ENCODE measurements at regions not wholly inside any gene's neighbourhood (a gene's known extent, or its start where the extent isn't known, plus 50 kb on each side); places are given as distances from the start of the nearest gene placed in this dataset.
"Not testable (repeated sequence)": the region's sequence is repeated elsewhere in the genome, so short reads cannot be mapped to it uniquely, and the experiment has no call there.

- DNase-seq (ENCODE audit: extremely low read depth, low read depth): no peak
These were observed 129.3 kb downstream of the LNPK start for GRCh38 chr2:175872721-175873120.

DNA sequence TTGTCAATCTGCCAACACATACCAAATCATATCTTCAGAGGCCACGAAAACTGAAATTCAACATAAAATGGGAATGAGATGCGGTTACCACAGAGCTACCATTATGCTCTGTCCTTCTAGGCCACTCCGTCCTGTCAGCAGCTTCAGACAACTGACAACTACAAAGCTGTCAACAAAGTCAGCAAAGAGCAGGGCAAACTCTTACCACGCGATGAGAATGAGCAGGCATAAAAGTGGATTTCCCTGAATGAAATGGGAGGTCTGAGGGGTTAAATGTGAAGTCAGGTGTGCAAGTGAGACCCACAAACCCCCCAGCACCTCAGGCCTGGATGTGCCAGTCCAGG, 130.1 kb downstream of the LNPK start:
- DNase-seq (ENCODE audit: extremely low read depth, low read depth): no peak

GRCh38 chr2:175871331-175872004, 130.6 kb downstream of the LNPK start:
- no peak for DNase-seq (ENCODE audit: extremely low read depth, low read depth)

DNA sequence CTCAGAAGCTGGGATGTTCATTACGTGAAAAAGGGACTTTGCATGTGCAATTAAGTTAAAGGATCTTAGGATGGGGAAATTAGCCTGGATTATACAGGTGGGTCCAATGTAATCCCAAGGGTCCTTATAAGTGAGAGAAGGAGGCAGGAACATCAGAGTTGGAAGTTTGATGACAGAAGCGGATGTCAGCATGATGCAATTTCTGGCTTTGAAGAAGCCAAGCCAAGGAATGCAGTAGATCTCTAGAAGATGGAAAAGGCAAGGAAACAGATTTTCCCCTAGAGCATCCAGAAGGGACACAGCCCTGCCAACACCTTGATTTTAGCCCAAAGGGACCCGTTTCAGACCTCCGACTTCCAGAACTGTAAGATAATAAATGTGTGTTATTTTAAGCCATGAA, 136.4 kb downstream of the LNPK start:
- no peak for DNase-seq (ENCODE audit: extremely low read depth, low read depth)

DNA sequence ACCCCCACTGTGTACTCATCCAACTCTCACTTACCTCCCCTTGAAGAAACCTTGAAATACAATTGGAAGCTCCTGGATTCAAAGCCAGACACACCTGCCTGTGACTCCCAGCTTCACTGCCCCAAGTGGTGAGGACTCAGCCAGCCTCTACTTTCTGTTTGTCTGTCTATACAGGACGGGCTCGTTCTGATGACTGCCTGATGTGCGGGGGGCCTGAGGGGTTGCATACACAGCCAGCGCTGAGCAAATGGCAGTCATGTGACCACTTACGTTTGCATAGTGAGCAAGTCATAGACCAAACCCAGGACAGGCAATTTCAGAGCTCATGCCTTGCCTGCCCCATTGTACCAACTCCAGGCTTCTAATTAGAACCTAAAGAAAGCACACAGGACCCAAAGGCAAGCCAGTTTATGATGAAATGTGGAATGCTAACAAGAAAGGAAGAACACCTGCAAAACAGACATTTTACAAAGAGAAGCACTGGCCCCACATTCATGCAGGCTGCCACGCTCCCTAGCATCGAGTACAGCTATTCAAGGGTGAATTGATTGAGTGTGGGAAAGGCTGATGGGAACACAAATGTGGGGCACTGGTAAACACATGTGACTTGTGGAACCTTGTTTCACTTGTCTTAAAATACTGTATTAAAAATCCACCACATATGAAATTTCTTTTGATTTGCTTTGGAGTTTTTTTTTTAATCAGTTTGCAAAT, 137.8 kb downstream of the LNPK start:
- no peak for DNase-seq (ENCODE audit: extremely low read depth, low read depth)

DNA sequence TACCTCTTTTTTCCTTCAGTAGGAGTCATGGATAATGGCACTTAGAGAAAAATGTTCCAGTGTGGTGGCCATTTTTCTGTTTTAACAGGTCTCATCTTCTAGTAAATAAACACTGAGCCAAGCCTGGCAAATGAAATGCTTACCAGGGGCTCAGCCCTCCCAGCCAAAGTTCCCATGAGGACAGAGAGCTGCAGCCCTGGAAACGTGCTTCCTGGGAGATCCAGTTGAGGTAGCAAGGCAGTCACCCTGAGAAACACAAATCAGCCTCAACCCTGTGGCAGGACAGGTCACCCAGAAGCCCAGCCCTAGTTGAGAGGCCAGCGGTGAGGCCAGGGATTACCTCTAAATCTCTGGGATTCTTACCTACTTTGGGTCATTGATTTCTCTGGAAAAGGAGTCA, 140.1 kb downstream of the LNPK start:
- DNase-seq (ENCODE audit: extremely low read depth, low read depth): no peak

GRCh38 chr2:175855794-175856453, 146.1 kb downstream of the LNPK start:
- peak; percentile 14 for DNase-seq (ENCODE audit: extremely low read depth, low read depth)

- no peak for DNase-seq (ENCODE audit: extremely low read depth, low read depth)
These were observed 146.8 kb downstream of the LNPK start for GRCh38 chr2:175855236-175855635.

GRCh38 chr2:175854665-175855064, 147.4 kb downstream of the LNPK start:
- no peak for DNase-seq (ENCODE audit: extremely low read depth, low read depth)

- no peak for DNase-seq (ENCODE audit: extremely low read depth, low read depth)
These were observed 147.9 kb downstream of the LNPK start for GRCh38 chr2:175854129-175854528.

GRCh38 chr2:175853616-175853890, 148.5 kb downstream of the LNPK start:
- DNase-seq (ENCODE audit: extremely low read depth, low read depth): no peak

DNA sequence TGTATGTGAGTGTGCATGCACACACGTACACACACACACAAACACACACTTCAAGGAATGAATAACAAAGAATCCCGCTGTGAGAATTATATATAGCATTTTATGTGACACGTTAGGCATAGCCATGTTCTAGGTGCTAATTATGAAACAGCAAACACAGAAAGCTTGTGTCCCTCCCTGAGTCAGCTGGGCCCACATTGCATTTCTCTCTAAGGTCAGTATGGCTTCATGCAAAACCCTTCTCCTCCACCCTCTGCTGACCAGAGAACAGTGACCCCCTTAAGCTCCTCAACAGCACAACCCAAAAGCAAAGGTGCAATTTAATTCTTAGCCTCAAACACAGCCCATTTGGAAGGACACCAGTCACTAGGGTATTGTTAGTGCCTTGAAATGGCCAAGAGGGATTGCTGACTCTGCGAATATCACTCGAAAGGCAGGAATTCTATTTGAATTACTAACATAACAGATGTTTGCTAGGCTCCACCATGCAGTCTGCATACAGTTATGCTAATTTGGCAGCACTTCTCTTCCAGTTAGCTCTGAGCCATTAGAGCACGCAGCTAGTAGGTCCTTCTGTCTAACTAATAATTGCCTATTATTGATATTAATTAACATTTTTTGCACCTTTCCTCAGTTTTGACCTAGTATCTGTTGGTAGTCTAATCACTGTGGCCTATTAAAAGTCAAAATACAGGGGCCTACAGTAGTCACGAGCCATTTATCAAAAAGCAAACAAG, 149.0 kb downstream of the LNPK start:
- DNase-seq (ENCODE audit: extremely low read depth, low read depth): no peak

DNA sequence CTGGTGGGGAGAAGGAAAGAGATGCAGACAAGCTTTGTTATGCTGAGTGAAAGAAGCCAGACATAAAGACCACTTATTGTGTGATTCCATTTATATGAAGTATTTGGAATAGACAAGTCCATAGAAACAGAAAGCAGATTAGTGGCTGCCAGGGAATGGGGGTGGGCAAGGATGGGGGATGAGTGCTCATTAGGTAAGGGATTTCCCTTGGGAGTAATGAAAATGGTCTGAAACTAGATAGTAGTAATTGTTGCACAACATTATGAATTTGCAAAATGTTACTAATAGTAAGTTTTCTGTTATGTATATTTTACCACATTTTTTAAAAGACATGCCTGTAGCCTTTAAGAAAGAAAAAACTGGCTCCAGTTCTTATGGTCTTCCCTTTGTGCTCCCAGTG, 154.9 kb downstream of the LNPK start:
- no peak for DNase-seq (ENCODE audit: extremely low read depth, low read depth)

GRCh38 chr2:175844169-175844568, 157.9 kb downstream of the LNPK start:
- no peak for DNase-seq (ENCODE audit: extremely low read depth, low read depth)

DNA sequence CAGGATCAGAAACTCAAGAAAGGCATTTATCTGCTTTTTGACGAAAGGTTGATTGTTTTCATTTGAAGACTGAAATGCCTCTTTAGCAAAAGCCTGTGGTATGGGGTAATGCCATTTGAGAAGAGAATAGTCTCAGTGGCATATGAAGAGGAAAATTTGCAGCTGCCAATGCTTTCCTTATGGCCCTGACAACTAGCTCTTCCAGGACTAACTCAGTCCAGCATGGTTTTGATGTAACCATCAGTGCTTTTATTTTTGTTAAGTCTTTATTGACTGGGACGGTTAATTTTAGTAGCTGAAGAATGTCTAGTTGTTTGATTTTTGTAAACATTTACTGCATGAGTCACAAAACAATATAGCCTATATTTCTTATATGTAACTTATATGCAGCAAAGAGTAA, 158.4 kb downstream of the LNPK start:
- no peak for DNase-seq (ENCODE audit: extremely low read depth, low read depth)

- DNase-seq (ENCODE audit: extremely low read depth, low read depth): no peak
These were observed 159.1 kb downstream of the LNPK start for GRCh38 chr2:175842996-175843395.

DNA sequence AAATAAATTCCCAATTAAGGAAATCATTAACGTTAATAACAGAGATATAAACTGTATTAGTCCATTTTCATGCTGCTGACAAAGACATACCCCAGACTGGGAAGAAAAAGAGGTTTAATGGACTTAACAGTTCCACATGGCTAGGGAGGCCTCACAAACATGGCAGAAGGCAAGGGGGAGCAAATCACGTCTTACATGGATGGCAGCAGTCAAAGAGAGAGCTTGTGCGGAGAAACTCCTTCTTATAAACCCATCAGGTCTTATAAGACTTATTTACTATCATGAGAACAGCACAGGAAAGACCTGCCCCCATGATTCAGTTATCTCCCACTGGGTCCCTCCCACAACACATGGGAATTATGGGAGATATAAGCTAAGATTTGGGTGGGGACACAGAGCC, 161.3 kb downstream of the LNPK start:
- not testable (repeated sequence) for DNase-seq (ENCODE audit: extremely low read depth, low read depth)

- DNase-seq (ENCODE audit: extremely low read depth, low read depth): no peak
These were observed 161.8 kb downstream of the LNPK start for GRCh38 chr2:175840256-175840655.

- DNase-seq (ENCODE audit: extremely low read depth, low read depth): no peak
These were observed 163.1 kb downstream of the LNPK start for GRCh38 chr2:175838979-175839378.

DNA sequence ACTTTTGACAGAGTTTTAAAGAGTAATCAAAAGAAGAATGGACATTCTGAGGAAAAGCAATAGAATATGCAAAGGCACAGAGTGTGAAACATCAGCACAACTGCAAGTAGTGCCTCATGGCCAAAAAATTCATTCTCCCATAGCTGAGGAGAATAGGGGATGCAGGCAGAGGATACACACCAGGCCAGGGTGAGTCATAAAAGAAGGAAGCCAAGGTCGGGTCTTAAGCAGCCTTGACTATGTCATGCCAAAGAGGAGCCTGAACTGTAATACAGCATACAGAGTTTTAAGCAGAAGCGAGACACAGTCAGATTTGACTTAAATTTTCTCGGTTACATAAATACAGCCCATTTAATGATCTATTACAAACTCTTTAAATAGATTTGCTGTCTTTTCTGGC, 165.0 kb downstream of the LNPK start:
- DNase-seq (ENCODE audit: extremely low read depth, low read depth): no peak

DNA sequence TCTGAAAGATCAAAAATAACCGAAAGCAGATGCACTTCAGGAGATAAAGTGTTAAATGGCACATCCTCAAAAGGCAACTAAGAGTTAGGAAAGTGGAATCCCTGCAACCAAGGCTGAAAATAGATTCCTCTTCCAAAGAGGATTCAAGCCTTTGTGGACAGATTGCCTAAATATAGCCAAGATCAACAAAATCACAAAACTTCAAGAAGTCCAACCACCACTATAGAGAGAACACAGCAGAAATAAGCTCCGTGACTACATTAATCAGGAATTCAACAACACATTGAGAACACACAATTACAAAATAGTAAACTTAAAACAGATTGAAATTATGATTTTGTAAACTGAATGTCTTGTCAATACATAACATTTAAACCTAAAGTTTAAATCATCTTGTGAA, 165.7 kb downstream of the LNPK start:
- DNase-seq (ENCODE audit: extremely low read depth, low read depth): no peak

DNA sequence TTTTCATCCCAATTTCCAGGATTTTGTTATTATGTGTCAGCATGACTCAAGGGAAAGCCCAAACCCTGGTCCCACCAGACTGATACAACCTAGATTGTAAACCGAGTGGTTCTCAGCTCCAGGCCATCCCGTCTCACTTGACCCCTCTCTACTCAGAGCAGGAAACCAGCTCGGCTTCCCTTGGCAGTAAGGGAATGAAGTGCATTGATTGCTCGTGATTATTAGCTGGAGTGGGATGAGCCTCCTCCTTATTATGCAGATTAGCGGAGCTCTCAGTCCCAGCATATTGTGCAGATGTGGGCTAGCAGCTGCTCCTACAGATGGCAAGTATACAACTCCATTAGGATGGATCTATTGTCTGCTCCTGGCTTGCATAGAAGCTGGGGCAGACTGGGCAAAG, 167.6 kb downstream of the LNPK start:
- DNase-seq (ENCODE audit: extremely low read depth, low read depth): no peak
